IPS-18a (cell line): ENCODE measurements at regions not wholly inside any gene's neighbourhood (a gene's known extent, or its start where the extent isn't known, plus 50 kb on each side); places are given as distances from the start of the nearest gene placed in this dataset.

ENCODE experiments used
- H3K27ac ChIP-seq: one replicate; pipeline ENCODE4 v1.5.1; 2013; ENCODE audit warnings: low read length
- H3K27me3 ChIP-seq: one replicate; pipeline ENCODE4 v1.6.1; 2013; ENCODE audit warnings: mild to moderate bottlenecking, low read length; ENCODE audit not compliant: control insufficient read depth, insufficient read depth
- H3K36me3 ChIP-seq: one replicate; pipeline ENCODE4 v1.6.1; 2013; ENCODE audit warnings: low read depth, low read length; ENCODE audit not compliant: control insufficient read depth
- H3K4me1 ChIP-seq: one replicate; pipeline ENCODE4 v1.6.1; 2013; ENCODE audit warnings: low read depth, low read length; ENCODE audit not compliant: control insufficient read depth
- H3K4me3 ChIP-seq: one replicate; pipeline ENCODE4 v1.5.1; 2013; ENCODE audit warnings: low read length
- H3K9ac ChIP-seq: one replicate; pipeline ENCODE4 v1.6.1; 2013; ENCODE audit warnings: mild to moderate bottlenecking, low read length, moderate library complexity
- H3K9me3 ChIP-seq: one replicate; pipeline ENCODE4 v1.6.1; 2013; ENCODE audit warnings: low read depth, low read length; ENCODE audit not compliant: control insufficient read depth

DNA sequence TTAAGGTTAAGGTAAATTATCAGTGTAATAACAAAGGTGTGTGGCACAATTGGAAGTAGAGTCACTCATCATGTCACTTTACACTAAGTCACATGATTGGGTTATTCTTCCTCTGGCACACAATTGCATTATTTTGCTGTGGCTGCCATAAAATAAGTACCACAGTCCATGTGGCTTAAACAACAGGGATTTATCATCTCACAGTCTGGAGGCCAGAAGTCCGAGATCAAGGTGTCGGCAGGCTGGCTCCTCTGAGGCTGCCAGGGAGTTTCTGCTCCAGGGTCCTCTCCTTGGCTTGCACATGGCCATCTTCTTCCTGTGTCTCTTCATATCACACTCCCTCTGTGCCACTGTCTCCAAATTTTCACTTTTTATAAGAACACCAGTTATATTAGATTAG lies 421.2 kb downstream of the CMPK2 start:
- Histone ChIP-seq H3K4me1 (peaks cover 6% of the 10 kb centered on the region), H3K9me3 (no peaks in the 10 kb centered on the region), H3K27me3 (no peaks in the 10 kb centered on the region), H3K27ac (no peak overlapping the region), H3K4me3 (no peak overlapping the region), H3K9ac (no peak overlapping the region), H3K36me3 (no peaks in the 10 kb centered on the region)

DNA sequence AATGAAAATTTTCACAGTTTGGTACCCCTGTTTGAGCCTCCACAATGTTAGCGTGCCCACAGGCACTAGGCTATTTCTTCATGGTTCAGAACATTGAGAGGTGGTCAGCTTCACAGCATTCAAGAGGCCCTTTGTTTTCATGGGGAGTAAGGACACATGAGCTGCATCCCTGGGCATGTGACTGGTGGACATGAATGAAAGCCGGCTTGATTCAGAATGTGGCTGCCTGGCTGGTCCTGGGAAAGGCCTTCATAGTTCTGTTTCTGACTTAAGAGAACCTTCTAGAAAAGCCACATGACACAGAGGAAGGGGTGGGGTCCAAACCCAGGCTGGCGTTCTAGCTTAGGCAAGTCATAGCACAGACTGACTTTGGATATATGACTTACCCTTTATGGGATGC lies 420.6 kb downstream of the CMPK2 start:
- H3K27ac ChIP-seq: no peak overlapping the region
- peaks cover 8% of the 10 kb centered on the region for H3K4me1 ChIP-seq
- H3K4me3 ChIP-seq: no peak overlapping the region
- H3K27me3 ChIP-seq: no peaks in the 10 kb centered on the region
- H3K36me3 ChIP-seq: no peaks in the 10 kb centered on the region
- H3K9me3 ChIP-seq: no peaks in the 10 kb centered on the region
- no peak overlapping the region for H3K9ac ChIP-seq

DNA sequence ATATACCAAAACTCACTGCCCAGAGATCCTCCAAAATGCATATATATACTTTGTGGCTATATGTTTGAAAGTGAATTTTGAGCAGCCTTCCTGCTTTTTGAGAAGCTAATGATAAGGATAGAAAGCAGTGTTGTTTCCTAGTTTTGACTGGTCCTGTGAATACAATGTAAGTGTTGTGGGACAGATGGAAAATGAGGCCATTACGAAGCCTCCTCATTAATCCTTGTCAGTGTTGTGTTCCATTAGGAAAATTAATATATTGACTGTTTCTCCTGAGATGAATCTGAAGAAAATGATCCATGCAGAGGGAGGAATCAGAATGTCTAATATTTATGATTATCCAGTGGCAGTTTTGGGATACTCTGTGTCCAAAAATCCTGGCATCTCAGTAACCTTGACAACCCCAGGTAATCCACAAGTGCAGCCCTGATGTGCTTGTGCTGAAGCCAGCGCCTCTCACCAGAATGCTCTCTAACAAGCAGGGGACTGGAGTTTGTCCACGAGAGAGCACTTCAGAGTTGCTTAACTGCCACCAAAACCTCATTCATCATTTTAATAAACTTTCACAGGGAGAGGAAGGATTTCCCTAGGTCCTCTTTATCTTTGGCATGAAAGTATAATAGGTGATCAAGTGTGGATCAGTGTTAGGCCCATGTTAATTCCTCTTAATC lies 418.6 kb downstream of the CMPK2 start:
- Histone ChIP-seq H3K36me3 (no peaks in the 10 kb centered on the region), H3K4me1 (peaks cover 8% of the 10 kb centered on the region), H3K9me3 (no peaks in the 10 kb centered on the region), H3K9ac (no peak overlapping the region), H3K27ac (no peak overlapping the region), H3K4me3 (no peak overlapping the region), H3K27me3 (no peaks in the 10 kb centered on the region)

DNA sequence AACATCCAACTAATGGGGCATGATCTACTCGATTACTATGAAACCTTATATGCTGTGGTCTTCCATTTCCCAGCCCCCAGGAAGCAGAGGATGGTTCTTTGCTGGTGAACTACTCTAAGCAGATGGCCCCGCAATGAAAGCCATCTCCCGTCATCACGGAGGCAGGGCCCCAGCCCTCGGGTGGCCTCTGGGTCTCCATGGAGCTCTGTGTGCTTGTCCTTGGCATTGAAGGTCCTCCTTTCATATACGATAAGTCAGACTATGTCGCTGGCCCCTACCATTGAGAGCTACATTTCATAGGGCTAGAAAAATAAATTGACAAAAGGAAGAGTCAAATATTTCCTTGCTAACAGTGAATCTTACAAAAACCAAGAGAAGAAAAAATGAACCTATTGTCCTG lies 416.8 kb downstream of the CMPK2 start:
- Histone ChIP-seq H3K4me1 (peaks cover 8% of the 10 kb centered on the region), H3K36me3 (no peaks in the 10 kb centered on the region), H3K9me3 (no peaks in the 10 kb centered on the region), H3K9ac (no peak overlapping the region), H3K27me3 (no peaks in the 10 kb centered on the region), H3K27ac (no peak overlapping the region), H3K4me3 (no peak overlapping the region)

DNA sequence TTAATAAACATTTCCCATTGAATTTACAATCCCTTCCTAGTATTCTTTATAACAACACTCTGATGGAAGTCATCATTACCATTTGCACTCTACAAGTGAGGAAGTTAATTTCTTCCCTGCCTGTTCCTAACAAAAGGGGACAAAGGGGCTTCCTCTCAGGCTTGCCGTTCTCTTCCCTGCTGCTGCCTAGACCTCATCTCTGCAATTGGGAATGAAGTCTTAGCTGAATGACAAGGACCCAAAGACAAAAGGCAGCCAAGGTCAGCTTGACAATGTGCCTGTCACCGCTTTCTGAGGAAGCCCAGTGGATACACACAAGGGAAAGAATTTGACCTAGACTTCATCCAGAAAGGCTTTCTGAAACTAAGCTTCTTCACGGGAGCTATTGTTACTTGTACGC lies 416.4 kb downstream of the CMPK2 start:
- Histone ChIP-seq H3K9ac (no peak overlapping the region), H3K4me1 (peaks cover 8% of the 10 kb centered on the region), H3K9me3 (no peaks in the 10 kb centered on the region), H3K4me3 (no peak overlapping the region), H3K27me3 (no peaks in the 10 kb centered on the region), H3K36me3 (no peaks in the 10 kb centered on the region), H3K27ac (no peak overlapping the region)

DNA sequence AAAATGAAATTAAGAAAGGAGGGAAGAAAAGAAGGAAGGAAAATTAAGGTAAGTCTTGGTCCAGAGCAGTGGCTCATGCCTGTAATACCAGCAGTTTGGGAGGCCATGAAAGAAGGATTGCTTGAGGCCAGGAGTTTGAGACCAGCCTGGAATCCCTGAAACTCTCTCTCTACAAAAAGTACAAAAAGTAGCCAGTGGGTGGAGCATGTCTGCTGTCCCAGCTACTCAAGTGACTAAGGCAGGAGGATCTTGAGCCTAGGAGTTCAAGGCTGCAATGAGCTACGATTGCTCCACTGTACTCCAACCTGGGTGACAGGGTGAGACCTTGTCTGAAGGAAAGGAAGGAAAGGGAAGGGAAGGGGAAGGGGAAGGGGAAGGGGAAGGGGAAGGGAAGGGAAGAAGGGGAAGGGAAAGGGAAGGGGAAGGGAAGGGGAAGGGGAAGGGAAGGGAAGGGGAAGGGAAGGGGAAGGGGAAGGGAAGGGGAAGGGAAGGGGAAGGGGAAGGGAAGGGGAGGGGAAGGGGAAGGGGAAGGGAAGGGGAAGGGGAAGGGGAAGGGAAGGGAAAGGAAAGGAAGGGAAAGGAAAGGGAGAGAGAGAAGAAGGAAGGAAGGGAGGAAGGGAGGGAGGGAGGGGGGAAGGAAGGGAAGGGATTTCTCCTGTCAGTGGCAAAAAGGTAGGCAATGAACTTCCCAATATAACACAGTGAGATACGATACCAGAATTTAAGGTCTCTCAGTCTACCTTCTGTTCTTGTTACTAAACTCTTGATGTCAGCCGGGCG lies 412.8 kb downstream of the CMPK2 start:
- H3K27ac ChIP-seq: no peak overlapping the region

DNA sequence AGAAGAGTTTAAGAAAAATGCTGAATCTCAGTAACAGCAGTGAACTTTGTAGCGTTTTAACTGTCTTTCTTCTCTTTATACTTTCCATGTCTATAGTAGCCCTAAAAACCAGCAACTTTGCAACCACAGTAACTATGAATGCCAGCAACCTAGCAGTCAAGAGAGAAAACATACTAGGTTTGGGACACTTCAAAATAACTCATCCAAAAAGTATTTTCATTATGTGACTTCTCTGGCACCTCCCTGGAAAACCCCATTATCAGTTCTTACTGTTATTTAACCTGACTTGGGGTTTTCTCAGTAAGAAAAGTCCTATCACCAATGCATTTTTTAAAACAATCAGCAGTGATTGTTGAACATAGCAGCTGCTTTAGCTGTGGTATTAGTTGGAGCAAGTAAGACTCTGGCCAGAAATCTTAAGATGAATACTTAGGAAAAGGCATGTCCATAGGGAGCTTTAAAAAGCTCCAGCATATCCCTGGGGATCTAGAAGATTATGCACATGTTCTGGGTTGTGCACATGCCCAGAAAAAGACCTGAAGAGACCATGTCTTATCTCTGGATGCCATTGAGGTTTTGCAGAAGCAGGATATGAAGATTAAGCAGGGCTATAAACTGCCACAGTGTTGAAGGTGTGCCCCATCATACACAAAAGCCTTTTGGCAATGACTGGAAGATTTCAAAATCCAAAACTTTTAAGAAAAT lies 411.3 kb downstream of the CMPK2 start:
- H3K4me3 ChIP-seq: no peak overlapping the region
- no peaks in the 10 kb centered on the region for H3K36me3 ChIP-seq
- H3K9ac ChIP-seq: no peak overlapping the region
- no peak overlapping the region for H3K27ac ChIP-seq
- peaks cover 3% of the 10 kb centered on the region for H3K9me3 ChIP-seq
- no peaks in the 10 kb centered on the region for H3K27me3 ChIP-seq
- H3K4me1 ChIP-seq: peaks cover 3% of the 10 kb centered on the region

More for the DNA sequence above, 412.8 kb downstream of the CMPK2 start:
- H3K4me3 ChIP-seq: no peak overlapping the region
- peaks cover 8% of the 10 kb centered on the region for H3K4me1 ChIP-seq
- H3K36me3 ChIP-seq: no peaks in the 10 kb centered on the region
- H3K27me3 ChIP-seq: no peaks in the 10 kb centered on the region
- H3K9me3 ChIP-seq: peaks cover 3% of the 10 kb centered on the region
- H3K9ac ChIP-seq: no peak overlapping the region

DNA sequence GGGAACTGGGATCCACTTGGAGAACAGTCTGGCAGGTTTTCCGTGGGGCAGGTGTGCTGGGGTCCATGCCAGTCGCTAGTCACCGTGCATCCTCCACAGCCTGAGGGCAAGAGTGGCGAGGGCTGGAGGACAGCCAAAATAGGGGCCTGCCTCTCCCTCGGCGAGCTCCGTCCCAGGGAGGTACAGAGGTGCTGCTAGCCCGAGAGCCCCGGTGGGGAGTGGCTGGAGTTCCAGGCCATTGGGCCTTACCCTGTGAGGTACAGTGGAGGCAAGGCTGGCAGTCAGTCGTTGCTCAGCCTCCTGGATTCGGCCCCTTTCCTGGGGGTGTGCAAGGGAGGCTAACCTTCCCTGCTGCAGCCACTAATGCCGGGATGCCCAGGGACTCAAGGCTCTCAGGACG lies 406.6 kb downstream of the CMPK2 start:
- Histone ChIP-seq H3K36me3 (no peaks in the 10 kb centered on the region), H3K4me3 (no peak overlapping the region), H3K27me3 (no peaks in the 10 kb centered on the region), H3K9ac (no peak overlapping the region), H3K9me3 (peaks cover 3% of the 10 kb centered on the region), H3K27ac (no peak overlapping the region), H3K4me1 (no peaks in the 10 kb centered on the region)

DNA sequence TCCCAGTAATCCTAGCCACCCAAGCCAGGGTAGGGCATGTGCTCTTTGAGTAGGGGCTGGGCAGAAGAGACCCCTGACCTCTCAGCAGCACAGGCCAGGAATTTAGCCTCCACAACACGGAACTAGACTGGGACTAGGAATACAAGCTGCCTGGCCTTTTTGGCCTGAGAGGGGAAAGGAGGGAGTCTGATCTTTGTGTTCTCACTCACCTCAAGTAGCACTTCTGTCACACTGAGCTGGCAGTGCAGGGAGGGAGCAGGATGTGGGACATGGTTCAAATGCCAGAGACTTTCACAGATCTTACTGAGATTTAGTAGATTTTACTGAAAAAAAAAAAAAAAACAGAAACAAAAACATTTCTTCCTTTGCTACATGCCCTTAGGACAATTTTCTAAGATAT lies 395.2 kb downstream of the CMPK2 start:
- no peaks in the 10 kb centered on the region for H3K27me3 ChIP-seq
- no peak overlapping the region for H3K9ac ChIP-seq
- H3K27ac ChIP-seq: no peak overlapping the region
- no peak overlapping the region for H3K4me3 ChIP-seq
- H3K9me3 ChIP-seq: no peaks in the 10 kb centered on the region
- no peaks in the 10 kb centered on the region for H3K36me3 ChIP-seq
- no peaks in the 10 kb centered on the region for H3K4me1 ChIP-seq

DNA sequence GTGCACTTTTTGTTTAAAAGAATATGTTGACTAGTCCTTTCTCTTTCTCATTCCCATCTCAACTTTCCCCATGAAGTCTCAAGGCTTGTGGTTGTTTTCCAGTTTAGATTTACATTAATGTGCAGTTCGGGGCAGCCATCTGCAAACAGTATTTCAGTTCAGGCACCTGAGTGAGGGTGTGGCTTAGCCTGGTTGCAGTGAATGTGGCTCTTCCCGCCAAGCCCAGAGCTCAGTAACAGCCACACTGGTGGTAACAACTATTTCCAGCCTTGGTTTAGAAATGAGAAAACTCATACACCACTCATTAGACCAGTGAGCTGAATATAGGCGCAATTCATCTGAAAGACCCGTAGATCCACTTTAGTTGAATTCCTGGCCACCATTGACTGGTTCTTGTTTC lies 394.3 kb downstream of the CMPK2 start:
- Histone ChIP-seq H3K9me3 (no peaks in the 10 kb centered on the region), H3K27ac (no peak overlapping the region), H3K27me3 (no peaks in the 10 kb centered on the region), H3K4me1 (no peaks in the 10 kb centered on the region), H3K9ac (no peak overlapping the region), H3K4me3 (no peak overlapping the region), H3K36me3 (no peaks in the 10 kb centered on the region)

DNA sequence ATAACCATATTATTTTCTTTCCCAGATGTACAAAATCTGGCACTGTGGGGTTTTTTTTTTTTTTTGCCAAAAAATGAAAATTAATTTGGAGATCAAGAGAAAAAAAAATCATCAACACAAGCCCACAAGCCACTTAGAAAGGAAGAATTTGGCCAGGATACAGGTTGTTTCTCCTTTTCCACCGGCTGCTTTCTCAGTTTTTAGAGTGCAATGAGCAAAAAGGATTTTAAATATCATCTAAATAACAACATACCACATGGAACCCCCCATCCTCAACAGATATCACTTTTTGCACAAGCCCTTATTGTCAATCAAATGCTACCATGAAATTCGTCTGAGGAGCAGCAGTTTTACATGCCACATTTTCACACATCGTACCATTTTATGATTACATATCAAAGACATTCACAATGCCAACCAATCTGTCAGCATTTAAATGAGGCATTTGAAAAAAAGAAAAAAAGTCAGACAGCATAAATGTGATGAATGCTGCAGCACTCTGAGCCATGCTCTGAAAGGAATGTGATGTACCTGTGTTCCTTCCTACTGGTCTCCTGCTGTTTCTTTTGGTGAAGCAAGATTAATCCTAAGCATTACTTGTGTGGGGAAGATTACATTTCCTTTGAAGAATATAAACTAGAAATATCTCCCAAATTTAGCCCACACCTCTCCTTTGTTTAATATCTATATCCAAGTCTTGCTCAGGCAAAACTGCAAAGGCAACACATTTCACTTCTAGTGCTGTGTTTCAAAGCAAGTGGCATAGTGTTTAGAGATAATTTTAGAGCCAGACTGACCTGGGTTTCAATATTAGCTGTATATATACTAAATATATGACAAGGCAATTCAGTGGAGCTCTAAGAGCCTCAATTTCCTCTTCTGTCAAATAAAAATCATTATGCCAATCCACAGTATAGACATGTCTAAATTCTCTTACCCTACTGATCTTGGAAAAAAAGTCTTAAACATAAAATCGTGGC lies 391.3 kb downstream of the CMPK2 start:
- Histone ChIP-seq H3K27me3 (no peaks in the 10 kb centered on the region), H3K27ac (no peak overlapping the region), H3K4me3 (no peak overlapping the region), H3K36me3 (no peaks in the 10 kb centered on the region), H3K9me3 (no peaks in the 10 kb centered on the region), H3K9ac (no peak overlapping the region), H3K4me1 (no peaks in the 10 kb centered on the region)
